ENCODE measurements at regions not wholly inside any gene's neighbourhood (a gene's known extent, or its start where the extent isn't known, plus 50 kb on each side); places are given as distances from the start of the nearest gene placed in this dataset.

- Histone ChIP-seq H3K36me3 (ENCODE audit: low read depth, missing control alignments) (no peaks in the 10 kb centered on the region), H3K4me3 (no peak overlapping the region), H3K4me1 (no peaks in the 10 kb centered on the region), H3K27ac (no peak overlapping the region), H3K27me3 (no peaks in the 10 kb centered on the region), H3K9me3 (no peaks in the 10 kb centered on the region)
- no peak for TF ChIP-seq CTCF (IDR thresholded peaks at IDR 0.05)
- no peak for TF ChIP-seq POLR2A (IDR thresholded peaks at IDR 0.05)
- intact Hi-C loops (cut with DNase I; ENCODE audit: low total_unique reads), result no loop called here
- DNase-seq, result no peak
Observed at GRCh38 chr2:146665800-146666199, 1179.0 kb upstream of the ACVR2A start.

- DNase-seq, result no peak
- Histone ChIP-seq H3K36me3 (ENCODE audit: low read depth, missing control alignments) (no peaks in the 10 kb centered on the region), H3K27ac (no peak overlapping the region), H3K9me3 (no peaks in the 10 kb centered on the region), H3K27me3 (no peaks in the 10 kb centered on the region), H3K4me3 (no peak overlapping the region), H3K4me1 (no peaks in the 10 kb centered on the region)
- intact Hi-C loops (cut with DNase I; ENCODE audit: low total_unique reads), result no loop called here
- TF ChIP-seq CTCF (IDR thresholded peaks at IDR 0.05) (peak in 1 of 3 experiments; percentile 52), POLR2A (IDR thresholded peaks at IDR 0.05) (no peak)
Observed at GRCh38 chr2:146661473-146662096, 1183.2 kb upstream of the ACVR2A start.

DNA sequence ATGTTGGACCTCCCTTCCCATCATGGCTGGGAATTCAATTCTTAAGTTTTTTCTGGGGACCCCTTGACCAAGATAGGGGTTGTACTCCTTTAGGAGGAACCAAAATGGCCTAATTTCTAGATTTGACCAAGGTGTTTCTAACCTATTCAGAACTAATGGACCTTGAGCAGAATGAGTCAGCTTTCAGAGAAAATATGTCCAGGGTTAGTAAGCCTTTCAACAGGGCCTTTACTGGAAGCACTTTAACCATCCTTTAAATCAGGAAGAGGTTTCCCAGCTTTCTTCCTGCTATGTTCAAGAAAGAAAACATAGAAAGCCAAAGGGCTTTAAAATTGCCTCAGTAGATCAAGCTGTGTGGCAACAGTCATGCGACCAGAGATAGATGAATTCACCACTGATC is 1184.9 kb upstream of the ACVR2A start:
- Histone ChIP-seq H3K9me3 (no peaks in the 10 kb centered on the region), H3K27me3 (no peaks in the 10 kb centered on the region), H3K27ac (no peak overlapping the region), H3K36me3 (ENCODE audit: low read depth, missing control alignments) (no peaks in the 10 kb centered on the region), H3K4me3 (no peak overlapping the region), H3K4me1 (no peaks in the 10 kb centered on the region)
- intact Hi-C loops (cut with DNase I; ENCODE audit: low total_unique reads), result no loop called here
- WGBS, 2 donors, result 95 to 100% methylated on average over 1 of the region's 1 CpG
- TF ChIP-seq POLR2A (IDR thresholded peaks at IDR 0.05) (no peak), CTCF (IDR thresholded peaks at IDR 0.05) (no peak)
- DNase-seq, result no peak

- WGBS, 2 donors, result 82 to 84% methylated on average over 2 of the region's 2 CpGs
- no peak for TF ChIP-seq CTCF (IDR thresholded peaks at IDR 0.05)
- no peak for TF ChIP-seq POLR2A (IDR thresholded peaks at IDR 0.05)
- no peaks in the 10 kb centered on the region for H3K27me3 ChIP-seq
Observed at GRCh38 chr2:146652311-146652710, 1192.5 kb upstream of the ACVR2A start.

DNA sequence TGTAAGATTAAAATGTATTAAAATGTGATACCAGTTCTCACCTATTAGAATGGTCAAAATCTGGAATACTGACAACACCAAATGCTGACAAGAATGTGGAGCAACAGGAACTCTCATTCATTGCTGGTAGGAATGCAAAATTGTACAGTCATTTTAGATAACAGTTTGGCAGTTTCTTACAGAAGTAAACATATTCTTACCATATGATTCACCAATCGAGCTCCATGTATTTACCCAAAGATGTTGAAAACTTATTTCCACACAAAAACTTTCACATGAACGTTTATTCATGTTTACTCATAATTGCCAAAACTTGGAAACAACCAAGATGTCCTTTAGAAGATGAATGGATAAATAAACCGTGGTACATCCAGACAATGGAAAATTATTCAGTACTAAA is 1193.5 kb upstream of the ACVR2A start:
- Histone ChIP-seq H3K4me1 (no peaks in the 10 kb centered on the region), H3K27ac (no peak overlapping the region), H3K27me3 (no peaks in the 10 kb centered on the region), H3K9me3 (no peaks in the 10 kb centered on the region), H3K36me3 (ENCODE audit: low read depth, missing control alignments) (no peaks in the 10 kb centered on the region), H3K4me3 (no peak overlapping the region)
- 82 to 86% methylated on average over 3 of the region's 3 CpGs for WGBS, 2 donors
- intact Hi-C loops (cut with DNase I; ENCODE audit: low total_unique reads), result no loop called here
- TF ChIP-seq CTCF (IDR thresholded peaks at IDR 0.05), result no peak
- TF ChIP-seq POLR2A (IDR thresholded peaks at IDR 0.05), result no peak
- no peak for DNase-seq

More at GRCh38 chr2:146652311-146652710, 1192.5 kb upstream of the ACVR2A start:
- Histone ChIP-seq H3K4me3 (no peak overlapping the region), H3K27ac (no peak overlapping the region), H3K9me3 (no peaks in the 10 kb centered on the region), H3K36me3 (ENCODE audit: low read depth, missing control alignments) (no peaks in the 10 kb centered on the region), H3K4me1 (no peaks in the 10 kb centered on the region)
- intact Hi-C loops (cut with DNase I; ENCODE audit: low total_unique reads), result no loop called here
- no peak for DNase-seq

Data from testis (tissue), 2 donors.